Right lobe of liver (tissue), 6 donors: ENCODE measurements at regions not wholly inside any gene's neighbourhood (a gene's known extent, or its start where the extent isn't known, plus 50 kb on each side); places are given as distances from the start of the nearest gene placed in this dataset.
A peak's percentile ranks its signal among the peaks of the same experiment; 100 is the strongest.

ENCODE experiments used
- ATAC-seq, 4 donors: fragments of 200-7000 bp; cut with Tn5 transposase; one replicate each; pipeline ENCODE4 v1.9.1; 2020; ENCODE audit warnings: mild to moderate bottlenecking in 4 of 4, moderate library complexity in 4 of 4
- DNase-seq, 3 donors: peaks; one replicate each; pipeline ENCODE4 v3.0.0-alpha.2; 2020
- H3K27ac ChIP-seq, 3 donors: fragments of 200-600 bp; one replicate each; pipeline ENCODE4 v1.8.0; 2022
- H3K27me3 ChIP-seq, 2 donors: fragments of 200-600 bp; one replicate each; pipeline ENCODE4 v1.8.0; 2022
- H3K36me3 ChIP-seq, 4 donors: fragments of 200-600 bp; sonication (generic) in 1 of 4; one replicate each; pipeline versions ENCODE4 v1.5.1 to v1.8.0; 2017 to 2022; ENCODE audit warnings: control low read depth in 1 of 4
- H3K4me1 ChIP-seq, 4 donors: fragments of 200-600 bp; sonication (generic) in 1 of 4; one replicate each; pipeline versions ENCODE4 v1.5.1 to v1.8.0; 2017 to 2022; ENCODE audit warnings: control low read depth in 1 of 4
- H3K4me3 ChIP-seq, 3 donors: fragments of 200-600 bp; one replicate each; pipeline ENCODE4 v1.8.0; 2022
- H3K9me3 ChIP-seq, 4 donors: fragments of 200-600 bp; sonication (generic) in 1 of 4; one replicate each; pipeline versions ENCODE4 v1.5.1 to v1.8.0; 2017 to 2022; ENCODE audit warnings: control low read depth in 1 of 4
- CTCF ChIP-seq, 4 donors: fragments of 200-600 bp in 3 of 4; fragments of 450-650 bp in 1 of 4; IDR thresholded peaks; one replicate each; pipeline versions ENCODE4 v1.5.1 to v1.8.0; 2016 to 2022; ENCODE audit warnings: antibody characterized with exemption in 4 of 4, mild to moderate bottlenecking in 2 of 4
- POLR2A ChIP-seq: fragments of 450-650 bp; IDR thresholded peaks from one replicate; pipeline ENCODE4 v1.6.1; 2017; ENCODE audit warnings: antibody characterized with exemption, mild to moderate bottlenecking
- WGBS: methylation state at CpG from one replicate; pipeline ENCODE4 v1.1.6; 2018; ENCODE audit warnings: low coverage, low lambda C conversion rate; ENCODE audit not compliant: insufficient coverage; ENCODE audit errors: missing lambda C conversion rate; 5-methylcytosine and 5-hydroxymethylcytosine counted together
- intact Hi-C, 2 donors: fragments of 100-400 bp; cut with DNase I; formaldehyde crosslinking; loops; one replicate each; pipeline versions ENCODE4 v1.11.2 to v1.14.1; 2022
- donor health status: DM: no; HTN: yes; CAD: no.
- donor health status: DM: no; HTN: no; CAD: no.
- donor health status: DM: no; HTN: no; CAD: no.
- donor health status: DM: no; HTN: yes; CAD: no.
- donor health status: DM: no; HTN: yes; CAD: no.

DNA sequence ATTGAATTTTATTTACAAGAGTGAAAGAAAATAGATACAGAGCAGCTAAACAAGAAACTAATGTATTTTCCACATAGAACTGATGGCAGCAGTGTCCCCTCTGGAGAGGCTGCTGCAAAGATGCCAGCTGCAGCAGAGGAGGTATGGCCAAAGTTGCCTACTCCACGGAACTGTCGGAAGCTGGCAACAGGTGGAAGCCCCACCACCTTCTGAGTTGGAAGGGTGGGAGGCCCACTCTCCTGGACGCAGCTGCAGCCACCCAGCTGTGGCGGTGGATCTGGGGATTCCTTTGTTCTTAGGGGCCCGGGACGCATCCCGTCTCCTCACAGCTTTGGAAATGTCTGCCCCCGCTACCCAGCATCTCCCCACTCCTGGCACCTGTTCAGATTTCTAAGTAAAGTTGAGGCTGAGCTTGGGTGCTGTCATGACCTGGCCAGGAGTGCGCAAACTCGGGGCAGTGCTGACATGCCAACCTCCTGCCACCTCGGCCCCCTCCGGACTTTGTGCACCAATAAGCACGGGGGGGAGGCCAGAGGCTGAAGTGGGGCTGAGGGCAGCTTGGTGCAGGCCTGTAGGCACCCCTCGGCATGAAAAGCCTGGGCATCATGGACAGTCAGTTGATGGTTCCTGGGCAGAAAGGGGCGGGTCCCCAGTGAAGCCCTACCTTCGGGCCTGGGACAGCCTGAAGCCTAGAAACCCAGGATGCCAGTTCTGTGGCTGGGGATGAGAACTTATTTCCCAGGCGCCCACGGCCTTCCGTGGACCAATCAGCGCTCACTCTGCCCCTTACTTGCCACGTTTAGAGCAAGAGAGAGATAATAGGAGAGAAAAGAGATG, 1071.4 kb downstream of the JRKL start:
- peak in 1 of 3 donors; percentile 50 for DNase-seq
- Histone ChIP-seq H3K9me3 (no peaks in the 10 kb centered on the region), H3K27ac (no peak overlapping the region), H3K4me1 (no peaks in the 10 kb centered on the region), H3K27me3 (no peaks in the 10 kb centered on the region), H3K4me3 (no peak overlapping the region), H3K36me3 (no peaks in the 10 kb centered on the region)
- WGBS, result 69% methylated on average over 8 of the region's 21 CpGs
- ATAC-seq, result peak in 1 of 4 donors; percentile 26
- TF ChIP-seq CTCF (IDR thresholded peaks at IDR 0.05) (no peak), POLR2A (no peak)
- intact Hi-C loops, result no loop called here

GRCh38 chr11:97461934-97462333, 1072.1 kb downstream of the JRKL start:
- Histone ChIP-seq H3K4me3 (no peak overlapping the region), H3K4me1 (no peaks in the 10 kb centered on the region), H3K27me3 (no peaks in the 10 kb centered on the region), H3K9me3 (no peaks in the 10 kb centered on the region), H3K36me3 (no peaks in the 10 kb centered on the region), H3K27ac (no peak overlapping the region)
- ATAC-seq (peak in 1 of 4 donors; percentile 14), DNase-seq (peak in 2 of 3 donors; percentile 9 to 35)
- WGBS, result 80% methylated on average over 2 of the region's 9 CpGs
- intact Hi-C loops, result no loop called here
- TF ChIP-seq CTCF (IDR thresholded peaks at IDR 0.05), result no peak
- no peak for TF ChIP-seq POLR2A

DNA sequence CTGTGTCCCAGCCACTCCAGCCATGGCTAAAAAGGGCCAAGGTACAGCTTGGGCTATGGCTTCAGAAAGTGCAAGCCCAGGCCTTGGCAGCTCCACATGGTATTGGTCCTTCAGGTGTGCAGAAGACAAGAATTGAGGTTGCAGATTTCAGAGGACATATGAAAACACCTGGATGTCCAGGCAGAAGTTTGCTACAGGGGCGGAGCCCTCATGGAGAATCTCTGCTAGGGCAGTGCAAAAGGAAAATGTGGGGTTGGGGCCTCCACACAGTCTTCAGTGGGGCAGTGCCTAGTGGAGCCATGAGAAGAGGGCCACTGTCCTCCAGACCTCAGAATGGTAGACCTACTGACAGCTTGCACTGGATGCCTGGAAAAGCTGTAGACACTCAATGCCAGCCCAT, 1074.1 kb downstream of the JRKL start:
- H3K4me1 ChIP-seq, result no peaks in the 10 kb centered on the region
- DNase-seq (no peak), ATAC-seq (no peak)
- intact Hi-C loops, result no loop called here
- H3K9me3 ChIP-seq, result no peaks in the 10 kb centered on the region
- no peaks in the 10 kb centered on the region for H3K27me3 ChIP-seq
- TF ChIP-seq CTCF (IDR thresholded peaks at IDR 0.05), result no peak
- no peak for TF ChIP-seq POLR2A
- no peaks in the 10 kb centered on the region for H3K36me3 ChIP-seq
- 40% methylated on average over 1 of the region's 1 CpG for WGBS
- H3K4me3 ChIP-seq, result no peak overlapping the region
- no peak overlapping the region for H3K27ac ChIP-seq

DNA sequence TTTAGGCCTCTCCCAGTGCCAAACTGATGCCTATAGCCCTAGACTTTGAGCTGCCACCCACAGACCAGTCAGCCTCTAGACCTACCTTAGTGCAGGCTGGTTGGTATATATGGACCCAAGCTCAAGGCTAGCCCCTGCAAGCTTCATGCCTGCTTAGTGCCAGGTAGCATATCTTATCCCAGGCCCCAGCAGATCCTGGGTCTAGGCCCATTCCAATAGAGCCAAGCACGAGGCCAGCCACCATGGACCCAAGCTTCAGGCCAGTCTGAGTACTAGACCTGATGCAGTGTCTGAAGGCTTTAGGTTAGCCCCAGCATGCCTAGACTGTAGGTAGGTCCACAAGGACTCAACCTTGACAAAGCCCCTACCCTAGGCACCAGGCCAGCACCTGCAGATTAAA, 1081.7 kb downstream of the JRKL start:
- Histone ChIP-seq H3K4me1 (no peaks in the 10 kb centered on the region), H3K36me3 (no peaks in the 10 kb centered on the region), H3K9me3 (no peaks in the 10 kb centered on the region), H3K4me3 (no peak overlapping the region), H3K27ac (no peak overlapping the region), H3K27me3 (no peaks in the 10 kb centered on the region)
- intact Hi-C loops, result no loop called here
- ATAC-seq (peak in 1 of 4 donors; percentile 34), DNase-seq (no peak)
- no peak for TF ChIP-seq POLR2A
- TF ChIP-seq CTCF (IDR thresholded peaks at IDR 0.05), result no peak
- no CpG with 5 or more reads among the region's 1 CpG for WGBS
